ENCODE measurements at regions not wholly inside any gene's neighbourhood (a gene's known extent, or its start where the extent isn't known, plus 50 kb on each side); places are given as distances from the start of the nearest gene placed in this dataset.
"Not testable (repeated sequence)": the region's sequence is repeated elsewhere in the genome, so short reads cannot be mapped to it uniquely, and the experiment has no call there.

DNA sequence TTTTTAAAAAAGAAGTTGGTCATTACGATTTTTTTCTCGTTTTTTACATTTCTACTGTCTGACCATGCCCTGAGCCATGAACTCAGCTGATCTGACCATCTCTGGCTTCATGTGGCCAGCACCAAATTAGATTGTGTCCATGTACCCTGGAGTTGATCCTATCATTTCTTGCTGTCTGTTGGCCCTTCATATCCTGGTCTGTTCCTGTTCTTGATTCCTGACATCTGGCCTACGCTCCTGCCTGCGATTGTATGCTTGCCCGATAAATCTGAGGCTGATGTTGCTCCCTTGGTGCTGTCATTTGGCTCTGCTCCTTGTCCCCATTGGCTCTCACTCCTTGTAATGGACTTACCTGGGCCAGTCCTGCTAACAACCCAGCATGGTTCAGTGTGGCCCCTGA lies 89.8 kb upstream of the IGSF10 start:
- DNase-seq, result no peak

DNA sequence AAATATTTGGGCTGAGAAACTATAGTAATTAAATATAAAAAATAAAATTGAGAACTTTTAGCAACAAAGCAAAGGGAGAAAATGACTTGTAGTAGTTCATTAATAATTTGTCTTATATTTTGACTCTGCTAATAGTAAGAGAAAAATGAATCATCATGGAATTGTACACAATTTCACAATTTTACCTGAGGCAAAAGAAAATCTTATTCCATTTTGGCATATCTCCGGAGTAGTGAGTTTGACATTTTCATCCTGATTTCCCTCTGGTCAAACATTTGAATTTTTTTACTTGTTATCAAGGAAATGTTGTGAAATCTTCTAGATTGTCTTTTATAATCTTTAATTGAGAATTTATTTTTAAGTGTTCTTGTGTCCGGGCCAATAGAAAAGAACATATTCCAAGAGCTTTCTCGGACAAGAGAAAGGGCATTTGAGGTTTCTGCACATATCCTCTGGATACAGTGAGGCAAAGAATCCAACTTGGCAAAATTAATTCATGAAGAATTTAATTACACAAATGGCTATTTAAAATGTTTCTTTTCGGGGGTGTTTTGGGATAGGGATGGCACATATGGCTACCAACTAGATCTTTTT lies 89.3 kb upstream of the IGSF10 start:
- no peak for DNase-seq

DNA sequence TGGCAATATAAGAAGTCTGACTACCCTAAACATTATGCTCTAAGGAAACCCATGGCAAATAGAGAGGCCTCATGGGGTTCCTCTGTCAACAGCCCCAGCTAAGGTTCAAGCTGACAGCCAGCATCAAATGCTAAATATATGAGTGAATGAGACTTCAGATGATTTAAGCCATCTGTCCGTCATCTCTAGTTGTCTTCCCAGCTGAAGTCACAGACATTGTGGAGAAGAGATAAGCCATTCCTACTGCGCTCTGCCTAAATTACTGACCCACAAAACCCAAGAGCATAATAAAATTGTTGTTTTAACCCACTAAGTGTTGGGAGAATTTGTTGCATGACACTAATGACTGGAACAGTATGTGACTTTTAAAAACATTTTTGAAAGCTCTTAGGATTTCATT lies 87.3 kb upstream of the IGSF10 start:
- DNase-seq, result no peak

DNA sequence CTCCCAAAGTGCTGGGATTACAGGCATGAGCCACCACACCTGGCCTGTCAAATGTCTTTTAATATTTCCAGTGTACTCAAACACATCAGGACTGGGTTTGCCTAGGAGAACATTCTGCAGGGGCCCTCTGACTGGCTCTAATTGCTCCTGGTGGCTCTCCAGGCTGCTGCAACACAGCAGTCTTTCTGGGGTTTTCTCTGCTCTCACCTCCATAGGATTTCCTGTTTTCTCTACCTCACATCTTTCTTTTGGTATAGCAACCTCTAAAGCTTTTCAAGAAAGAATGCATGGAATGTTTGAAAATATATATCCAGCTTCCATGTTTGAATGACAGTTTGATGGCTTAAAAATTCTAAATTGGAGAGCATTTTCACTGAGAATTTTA lies 83.3 kb upstream of the IGSF10 start:
- no peak for DNase-seq

DNA sequence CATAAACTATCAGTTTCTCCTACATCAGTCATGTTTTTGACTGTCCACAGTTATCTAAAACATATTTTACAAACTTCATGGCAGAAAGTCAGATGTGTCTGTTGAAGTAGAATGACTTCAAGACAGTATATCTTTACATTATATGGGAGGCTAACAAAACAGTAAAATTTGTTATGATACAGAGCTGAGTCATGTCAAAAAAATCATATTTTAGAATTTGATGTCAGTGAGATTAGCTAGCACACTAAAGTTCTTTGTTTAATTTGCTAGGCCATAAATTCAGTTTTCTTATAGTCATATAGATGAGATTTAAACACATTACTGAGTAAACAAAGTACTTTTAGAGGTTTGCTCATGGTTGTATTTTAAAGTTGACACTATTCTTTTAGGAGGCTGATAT lies 80.3 kb upstream of the IGSF10 start:
- no peak for DNase-seq

DNA sequence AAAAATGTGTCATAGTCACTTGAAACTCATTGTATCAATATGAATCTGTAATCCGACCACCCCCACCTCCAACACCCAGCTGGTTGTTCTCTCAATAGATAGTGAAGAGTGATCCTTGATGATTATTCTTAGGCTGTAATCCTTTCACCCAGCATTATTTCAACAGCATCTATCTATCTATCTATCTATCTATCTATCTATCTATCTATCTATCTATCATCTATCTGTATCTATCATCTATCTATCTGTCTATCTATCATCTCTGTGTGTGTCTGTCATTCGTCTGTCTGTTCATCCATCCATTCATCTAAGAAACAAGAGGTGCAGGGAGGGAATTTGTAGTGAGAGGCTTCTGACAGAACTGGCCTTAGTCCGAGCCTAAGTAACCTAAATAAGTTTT lies 78.7 kb upstream of the IGSF10 start:
- DNase-seq, result no peak

DNA sequence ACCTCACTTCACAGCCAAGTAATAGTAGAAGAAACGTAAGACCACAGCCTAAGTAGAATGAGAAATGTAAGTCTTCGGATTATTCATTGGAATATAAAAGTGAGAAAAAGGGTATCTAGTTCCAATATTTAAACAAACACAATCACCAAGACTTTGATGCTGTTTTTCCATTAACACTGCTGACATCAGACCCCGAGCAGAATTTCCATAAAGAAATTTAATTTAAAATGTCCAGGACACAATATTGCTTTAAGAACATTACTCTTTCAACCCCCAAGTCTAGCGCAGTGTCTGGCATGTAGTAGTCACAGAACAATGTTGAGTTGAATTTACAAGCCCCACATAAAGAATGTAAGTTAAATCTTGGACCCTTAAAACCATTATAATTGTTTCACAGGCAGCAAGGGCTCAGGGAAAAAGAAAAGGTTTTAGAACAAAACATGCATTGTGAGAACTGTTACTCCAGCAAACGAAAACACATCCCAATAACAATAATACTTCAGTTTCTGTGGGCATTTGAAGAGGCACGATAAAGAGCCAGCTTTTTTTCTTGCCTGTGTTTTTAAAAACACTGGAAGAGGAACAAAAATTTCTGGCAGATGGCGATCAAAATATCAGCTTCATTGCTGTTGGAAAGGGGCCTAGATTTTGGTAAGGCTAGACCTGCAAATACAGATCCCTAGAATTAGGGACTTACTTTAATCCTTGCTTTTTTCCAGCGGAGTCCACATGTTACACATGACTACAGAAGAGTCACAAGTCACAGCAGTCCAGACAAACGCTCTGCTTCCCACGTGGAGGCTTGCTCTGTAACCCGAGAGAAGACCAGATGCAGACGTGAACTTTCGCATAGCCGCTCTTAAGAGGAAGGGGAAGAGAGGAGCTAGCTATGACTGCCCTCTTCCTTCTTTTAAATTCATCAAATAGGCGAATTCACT lies 77.9 kb upstream of the IGSF10 start:
- DNase-seq, result no peak

DNA sequence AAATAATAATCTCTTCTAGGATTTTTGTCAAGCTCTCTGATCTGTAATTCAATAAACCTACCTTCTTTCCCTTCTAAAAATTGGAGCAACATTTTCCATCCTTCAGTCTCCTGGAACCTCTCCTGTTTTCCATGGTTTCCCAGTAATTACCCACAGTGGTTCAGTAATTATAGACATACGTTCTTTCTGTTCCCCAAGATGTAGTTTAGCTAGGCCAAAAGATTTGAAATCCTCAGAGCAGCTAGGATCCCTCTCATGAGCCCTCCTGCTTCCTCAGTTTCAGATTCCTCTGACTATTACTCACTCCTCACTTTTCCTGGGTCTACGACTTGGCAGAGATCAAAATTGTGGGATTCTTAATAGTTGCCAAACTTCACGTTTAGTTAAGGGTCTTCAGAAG lies 76.9 kb upstream of the IGSF10 start:
- no peak for DNase-seq

DNA sequence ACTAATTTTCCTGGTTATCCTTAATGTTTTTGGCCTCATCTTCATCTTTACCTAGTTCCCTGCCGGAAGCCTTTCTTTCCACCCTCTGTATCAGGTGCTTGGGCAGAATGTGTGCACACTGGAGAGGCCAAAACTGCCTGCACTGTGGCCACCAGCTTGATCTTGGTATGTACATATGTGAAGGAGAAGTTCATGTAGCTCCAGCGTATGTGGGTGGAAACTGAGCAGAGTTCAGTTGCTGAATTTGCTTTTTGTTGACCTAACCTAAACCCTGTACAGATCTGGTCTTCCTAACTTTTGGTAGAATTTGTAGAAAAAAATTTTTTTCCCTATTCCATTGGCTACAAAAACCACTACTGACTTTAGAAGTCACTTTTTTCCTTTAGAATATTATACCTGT lies 65.9 kb upstream of the IGSF10 start:
- DNase-seq, result no peak

DNA sequence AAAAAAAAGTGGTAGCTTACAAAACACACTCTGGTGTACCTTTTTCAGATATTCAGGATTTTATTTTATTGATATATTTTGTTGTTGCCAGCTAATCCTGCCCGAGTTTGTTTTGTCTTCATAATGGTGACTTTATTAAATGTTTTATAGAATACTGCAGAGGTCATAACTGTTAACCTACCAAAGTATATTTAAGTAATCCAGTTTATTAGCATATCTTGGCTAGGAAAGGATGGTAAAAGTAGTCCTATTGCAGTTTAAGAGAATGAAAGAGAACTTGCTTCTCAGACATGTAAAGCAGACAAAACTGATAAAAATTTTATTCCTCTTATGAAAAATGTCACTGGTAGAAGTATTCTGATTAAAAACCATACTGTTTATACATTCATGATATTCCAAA lies 59.2 kb upstream of the IGSF10 start:
- no peak for DNase-seq

DNA sequence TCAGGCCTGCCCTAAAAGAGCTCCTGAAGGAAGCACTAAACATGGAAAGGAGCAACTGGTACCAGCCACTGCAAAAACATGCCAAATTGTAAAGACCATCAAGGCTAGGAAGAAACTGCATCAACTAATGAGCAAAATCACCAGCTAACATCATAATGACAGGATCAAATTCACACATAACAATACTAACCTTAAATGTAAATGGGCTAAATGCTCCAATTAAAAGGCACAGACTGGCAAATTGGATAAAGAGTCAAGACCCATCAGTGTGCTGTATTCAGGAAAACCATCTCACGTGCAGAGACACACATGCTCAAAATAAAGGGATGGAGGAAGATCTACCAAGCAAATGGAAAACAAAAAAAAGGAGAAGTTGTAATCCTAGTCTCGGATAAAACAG lies 50.6 kb upstream of the IGSF10 start:
- not testable (repeated sequence) for DNase-seq
